H9 (cell line): ENCODE measurements at regions not wholly inside any gene's neighbourhood (a gene's known extent, or its start where the extent isn't known, plus 50 kb on each side); places are given as distances from the start of the nearest gene placed in this dataset.

Experiments
- DNase-seq: peaks from one replicate; pipeline ENCODE4 v3.0.0-alpha.2; 2017
- H2AFZ ChIP-seq: one replicate; pipeline ENCODE4 v1.6.1; 2013; ENCODE audit warnings: mild to moderate bottlenecking, low read length, control low read depth, moderate library complexity
- H2AK5ac ChIP-seq: 2 replicates; pipeline ENCODE4 v1.6.1; 2013; ENCODE audit warnings: low read length, control low read depth, mixed read lengths; ENCODE audit not compliant: insufficient read length
- H2BK120ac ChIP-seq: one replicate; pipeline ENCODE4 v1.6.1; 2013; ENCODE audit warnings: low read depth, mild to moderate bottlenecking, low read length, control low read depth, inconsistent platforms; ENCODE audit not compliant: poor library complexity, severe bottlenecking
- H2BK12ac ChIP-seq: 2 replicates; pipeline ENCODE4 v1.6.1; 2013; ENCODE audit warnings: low read length, control low read depth, mixed read lengths, low read depth; ENCODE audit not compliant: insufficient read length
- H2BK15ac ChIP-seq: 2 replicates; pipeline ENCODE4 v1.6.1; 2013; ENCODE audit warnings: low read depth, low read length, control low read depth
- H2BK20ac ChIP-seq: one replicate; pipeline ENCODE4 v1.6.1; 2013; ENCODE audit warnings: low read depth, mild to moderate bottlenecking, low read length, control low read depth, inconsistent platforms; ENCODE audit not compliant: poor library complexity, severe bottlenecking
- H2BK5ac ChIP-seq: 2 replicates; pipeline ENCODE4 v1.6.1; 2013; ENCODE audit warnings: low read length, control low read depth, mixed read lengths; ENCODE audit not compliant: insufficient read length
- H3K14ac ChIP-seq: 2 replicates; pipeline ENCODE4 v1.6.1; 2013; ENCODE audit warnings: low read length, control low read depth; ENCODE audit not compliant: insufficient read depth
- H3K18ac ChIP-seq: 2 replicates; pipeline ENCODE4 v1.6.1; 2013; ENCODE audit warnings: low read depth, mild to moderate bottlenecking, mixed read lengths, low read length, control low read depth; ENCODE audit not compliant: insufficient read length
- H3K23ac ChIP-seq: 2 replicates; pipeline ENCODE4 v1.6.1; 2013; ENCODE audit warnings: low read length, control low read depth, mixed read lengths, low read depth; ENCODE audit not compliant: insufficient read length
- H3K23me2 ChIP-seq: 2 replicates; pipeline ENCODE4 v1.6.1; 2013; ENCODE audit warnings: low read depth, mild to moderate bottlenecking, mixed read lengths, low read length, control low read depth; ENCODE audit not compliant: insufficient read length, poor library complexity, severe bottlenecking
- H3K27ac ChIP-seq: 2 replicates; pipeline ENCODE4 v1.5.1; 2013; ENCODE audit warnings: low read length, control low read depth, mixed read lengths, low read depth; ENCODE audit not compliant: insufficient read length
- H3K27me3 ChIP-seq: 2 replicates; pipeline ENCODE4 v1.6.1; 2013; ENCODE audit warnings: low read length, control low read depth, inconsistent platforms; ENCODE audit not compliant: insufficient read depth
- H3K4ac ChIP-seq: 2 replicates; pipeline ENCODE4 v1.6.1; 2013; ENCODE audit warnings: low read depth, mild to moderate bottlenecking, control low read depth, inconsistent platforms, low read length, moderate library complexity
- H3K4me1 ChIP-seq: 2 replicates; pipeline ENCODE4 v1.6.1; 2013; ENCODE audit warnings: low read length, control low read depth, inconsistent platforms; ENCODE audit not compliant: insufficient read depth
- H3K4me2 ChIP-seq: 2 replicates; pipeline ENCODE4 v1.6.1; 2013; ENCODE audit warnings: low read length, control low read depth, mixed read lengths; ENCODE audit not compliant: insufficient read length, insufficient read depth
- H3K56ac ChIP-seq: 2 replicates; pipeline ENCODE4 v1.6.1; 2013; ENCODE audit warnings: low read depth, mild to moderate bottlenecking, mixed read lengths, low read length, control low read depth; ENCODE audit not compliant: insufficient read length
- H3K79me1 ChIP-seq: 2 replicates; pipeline ENCODE4 v1.6.1; 2013; ENCODE audit warnings: low read depth, mild to moderate bottlenecking, moderate library complexity, low read length, control low read depth, inconsistent platforms; ENCODE audit not compliant: insufficient read depth, poor library complexity, severe bottlenecking
- H3K79me2 ChIP-seq: 2 replicates; pipeline ENCODE4 v1.6.1; 2013; ENCODE audit warnings: low read length, control low read depth, inconsistent platforms; ENCODE audit not compliant: insufficient read depth
- H3K9ac ChIP-seq: 2 replicates; pipeline ENCODE4 v1.6.1; 2013; ENCODE audit warnings: low read length, control low read depth, mixed read lengths; ENCODE audit not compliant: insufficient read length; ENCODE audit errors: extremely low read depth
- H3K9me3 ChIP-seq: one replicate; pipeline ENCODE4 v1.6.1; 2013; ENCODE audit warnings: low read depth, low read length, inconsistent platforms; ENCODE audit not compliant: control insufficient read depth
- H3T11ph ChIP-seq: one replicate; pipeline ENCODE4 v1.6.1; 2013; ENCODE audit warnings: mild to moderate bottlenecking, low read length, control low read depth, inconsistent platforms
- H4K20me1 ChIP-seq: one replicate; pipeline ENCODE4 v1.6.1; 2013; ENCODE audit not compliant: control insufficient read depth, insufficient read length, insufficient read depth
- H4K5ac ChIP-seq: 2 replicates; pipeline ENCODE4 v1.6.1; 2013; ENCODE audit warnings: low read depth, mild to moderate bottlenecking, mixed read lengths, low read length, control low read depth; ENCODE audit not compliant: insufficient read length
- H4K8ac ChIP-seq: replicated peaks from 2 replicates; pipeline ENCODE4 v1.6.1; 2013; ENCODE audit warnings: low read length, control low read depth, mixed read lengths, low read depth; ENCODE audit not compliant: insufficient read length
- H4K91ac ChIP-seq: 2 replicates; pipeline ENCODE4 v1.6.1; 2013; ENCODE audit warnings: low read depth, mild to moderate bottlenecking, moderate library complexity, mixed read lengths, low read length, control low read depth; ENCODE audit not compliant: insufficient read length
- H3K27ac Mint-ChIP-seq, 3 experiments: 2 replicates in 2 of 3; 3 replicates in 1 of 3; pipeline ENCODE4 v1.8.0; 2020 to 2021; ENCODE audit warnings: mixed read lengths in 3 of 3, mild to moderate bottlenecking in 1 of 3, moderate library complexity in 1 of 3
- H3K27me3 Mint-ChIP-seq: 2 replicates; pipeline ENCODE4 v1.8.0; 2021; ENCODE audit warnings: low read depth, mild to moderate bottlenecking, moderate library complexity, mixed read lengths
- H3K36me3 Mint-ChIP-seq, 3 experiments: 2 replicates in 2 of 3; 3 replicates in 1 of 3; pipeline ENCODE4 v1.8.0; 2020 to 2021; ENCODE audit warnings: low read depth in 3 of 3, mixed read lengths in 3 of 3; ENCODE audit not compliant: insufficient read depth in 1 of 3
- H3K4me1 Mint-ChIP-seq, 2 experiments: 2 replicates each; pipeline ENCODE4 v1.8.0; 2020; ENCODE audit warnings: mixed read lengths in 2 of 2
- H3K4me3 Mint-ChIP-seq, 2 experiments: 2 replicates in 1 of 2; 3 replicates in 1 of 2; pipeline ENCODE4 v1.8.0; 2020 to 2021; ENCODE audit warnings: mild to moderate bottlenecking in 2 of 2, mixed read lengths in 2 of 2, moderate library complexity in 1 of 2
- H3K9me3 Mint-ChIP-seq, 2 experiments: 2 replicates in 1 of 2; 3 replicates in 1 of 2; pipeline ENCODE4 v1.8.0; 2020; ENCODE audit warnings: mild to moderate bottlenecking in 2 of 2, mixed read lengths in 2 of 2, moderate library complexity in 1 of 2
- CTCF ChIP-seq: fragments of 200-600 bp; sonication (generic); conservative IDR thresholded peaks from 3 replicates; pipeline ENCODE4 v1.8.0; 2021; ENCODE audit warnings: antibody characterized with exemption, mild to moderate bottlenecking
- WGBS: extraction: QIAGEN DNeasy Blood & Tissue Kit; methylation state at CpG from one replicate; pipeline ENCODE4 v1.1.7; 2013; ENCODE audit warnings: missing lambda C conversion rate, low lambda C conversion rate, mixed read lengths; ENCODE audit not compliant: insufficient read length; ENCODE audit errors: extremely low coverage; 5-methylcytosine and 5-hydroxymethylcytosine counted together

- Histone ChIP-seq H3T11ph (no peak overlapping the region), H3K14ac (no peak overlapping the region), H3K9me3 (no peaks in the 10 kb centered on the region), H2BK12ac (no peak overlapping the region), H3K23me2 (no peaks in the 10 kb centered on the region), H3K18ac (no peak overlapping the region), H3K9ac (no peak overlapping the region), H4K91ac (no peak overlapping the region), H3K27ac (no peak overlapping the region), H3K4me2 (no peak overlapping the region), H3K4me1 (no peaks in the 10 kb centered on the region), H3K56ac (no peak overlapping the region), H4K8ac (no peak overlapping the region), H3K27me3 (no peaks in the 10 kb centered on the region), H3K79me2 (no peaks in the 10 kb centered on the region), H3K23ac (no peak overlapping the region), H4K5ac (no peak overlapping the region), H3K79me1 (no peaks in the 10 kb centered on the region), H2BK120ac (no peak overlapping the region), H2BK5ac (no peak overlapping the region), H3K4ac (no peak overlapping the region), H2BK20ac (no peak overlapping the region), H2AFZ (no peak overlapping the region), H2BK15ac (no peak overlapping the region), H2AK5ac (no peak overlapping the region), H4K20me1 (no peaks in the 10 kb centered on the region)
- no CpG with 5 or more reads among the region's 2 CpGs for WGBS
- Mint-ChIP-seq H3K9me3 (peaks cover 0 to 4% of the 10 kb centered on the region in 2 experiments; a peak in 2 of 5 replicates), H3K36me3 (no peaks in the 10 kb centered on the region), H3K27me3 (no peaks in the 10 kb centered on the region), H3K4me1 (no peaks in the 10 kb centered on the region), H3K4me3 (no peak overlapping the region), H3K27ac (no peak overlapping the region)
- no peak for DNase-seq
- TF ChIP-seq CTCF, result no peak
Measured at GRCh38 chr7:17600340-17600752, 301.9 kb downstream of the AHR start.
